Left hindlimb (tissue), 1 donor: ENCODE measurements at regions not wholly inside any gene's neighbourhood (a gene's known extent, or its start where the extent isn't known, plus 50 kb on each side); places are given as distances from the start of the nearest gene placed in this dataset.
"Not testable (repeated sequence)": the region's sequence is repeated elsewhere in the genome, so short reads cannot be mapped to it uniquely, and the experiment has no call there.

ENCODE experiments used
- DNase-seq: peaks from one replicate; pipeline ENCODE4 v3.0.0-alpha.2; 2018

GRCh38 chr16:87119748-87120147 lies 197.4 kb downstream of the C16orf95 start:
- no peak for DNase-seq

- DNase-seq: no peak
These were observed 195.4 kb downstream of the C16orf95 start for GRCh38 chr16:87121816-87122215.

- DNase-seq: no peak
These were observed 193.7 kb downstream of the C16orf95 start for GRCh38 chr16:87123356-87124001.

DNA sequence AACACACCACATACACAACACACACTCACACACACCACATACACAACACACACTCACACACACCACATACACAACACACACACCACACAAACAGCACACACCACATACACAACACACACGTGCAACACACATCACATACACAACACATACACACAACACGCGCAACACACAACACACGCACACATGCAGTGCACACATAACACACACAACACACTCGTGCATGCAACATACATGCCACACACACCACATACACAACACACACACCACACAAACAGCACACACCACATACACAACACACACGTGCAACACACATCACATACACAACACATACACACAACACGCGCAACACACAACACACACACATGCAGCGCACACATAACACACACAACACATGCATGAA lies 192.8 kb downstream of the C16orf95 start:
- not testable (repeated sequence) for DNase-seq

GRCh38 chr16:87125206-87126155 lies 191.7 kb downstream of the C16orf95 start:
- no peak for DNase-seq

DNA sequence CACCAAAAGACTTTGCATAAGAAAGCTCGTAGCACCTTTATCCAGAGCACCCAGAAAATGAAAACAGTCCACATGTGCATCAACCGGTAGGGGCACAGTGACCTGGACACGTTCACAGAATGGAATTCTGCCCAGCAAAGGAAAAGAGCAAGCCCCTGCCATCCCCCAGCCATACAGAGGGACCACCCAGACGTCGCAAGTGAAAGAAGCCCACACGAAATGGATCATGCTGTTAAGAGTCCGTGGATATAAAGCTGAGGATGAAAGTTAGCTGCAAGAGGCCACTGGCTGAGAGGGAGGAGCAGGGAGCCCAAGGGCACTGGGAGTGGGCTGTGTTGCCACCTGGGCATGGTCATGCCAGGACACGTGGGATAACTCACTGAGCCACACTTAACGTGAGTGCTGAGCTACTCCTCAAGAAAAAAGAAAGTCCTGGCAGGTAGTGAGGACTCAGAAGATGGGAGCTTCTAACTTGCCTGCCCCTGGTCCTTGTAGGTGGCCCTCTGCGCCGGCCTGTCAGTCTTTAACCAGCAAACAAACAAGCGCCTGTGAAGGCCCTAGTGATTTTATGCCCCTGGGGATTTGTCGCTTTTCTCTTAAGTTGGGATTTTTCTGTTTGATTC lies 190.7 kb downstream of the C16orf95 start:
- no peak for DNase-seq

DNA sequence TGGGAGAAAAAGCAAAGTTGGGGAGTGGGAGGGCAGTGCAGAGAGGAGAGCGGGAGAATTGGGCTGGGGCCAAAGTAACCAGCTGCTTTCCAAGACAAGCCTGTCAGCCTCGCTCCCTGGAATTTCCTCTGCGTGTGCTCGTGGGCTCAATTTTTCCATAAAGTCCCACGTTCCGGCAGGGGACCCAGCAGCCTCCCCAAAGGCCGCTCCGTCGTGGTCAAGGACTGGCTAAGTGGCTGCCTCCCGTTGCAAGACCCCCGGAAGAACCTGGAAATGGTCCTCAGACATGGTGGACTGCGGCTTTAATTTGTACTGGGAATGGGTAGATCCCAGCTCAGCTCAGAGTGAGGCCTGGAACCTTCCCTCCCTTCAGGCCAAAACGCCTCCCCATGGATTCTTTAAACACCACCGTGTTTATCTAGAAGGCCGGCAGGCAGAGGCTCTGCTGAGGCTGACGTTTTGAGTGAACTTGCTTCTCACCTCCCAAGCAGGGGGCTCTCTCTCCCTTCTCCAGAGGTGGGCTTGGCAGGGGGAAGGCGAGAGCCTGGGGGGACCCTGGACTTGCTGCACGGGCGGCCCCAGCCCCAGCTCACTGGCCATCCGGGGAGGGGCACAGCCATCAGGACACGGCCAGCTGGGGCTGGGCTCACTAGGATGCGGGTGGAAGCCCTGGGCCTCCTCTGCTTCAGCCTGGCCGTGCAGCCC lies 190.0 kb downstream of the C16orf95 start:
- peak; percentile 81 for DNase-seq

DNA sequence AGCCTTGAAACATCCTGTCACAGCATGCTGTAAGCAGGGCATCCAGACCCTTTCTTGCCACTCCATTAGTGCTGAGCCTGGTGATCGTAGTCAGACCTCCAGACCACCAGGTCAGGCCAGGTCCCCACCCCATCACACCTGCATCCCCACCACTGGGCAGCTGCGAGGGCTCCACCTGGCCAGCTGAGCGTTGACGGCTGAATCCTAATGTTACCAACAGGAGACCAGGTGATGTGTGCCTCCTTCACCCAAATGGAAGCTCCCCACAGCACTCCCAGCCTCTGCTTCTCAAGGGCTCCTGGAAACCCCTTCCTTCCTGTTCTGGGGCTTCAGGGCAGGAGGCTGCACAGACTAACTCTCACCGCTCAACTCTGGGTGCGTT lies 189.4 kb downstream of the C16orf95 start:
- DNase-seq: no peak

DNA sequence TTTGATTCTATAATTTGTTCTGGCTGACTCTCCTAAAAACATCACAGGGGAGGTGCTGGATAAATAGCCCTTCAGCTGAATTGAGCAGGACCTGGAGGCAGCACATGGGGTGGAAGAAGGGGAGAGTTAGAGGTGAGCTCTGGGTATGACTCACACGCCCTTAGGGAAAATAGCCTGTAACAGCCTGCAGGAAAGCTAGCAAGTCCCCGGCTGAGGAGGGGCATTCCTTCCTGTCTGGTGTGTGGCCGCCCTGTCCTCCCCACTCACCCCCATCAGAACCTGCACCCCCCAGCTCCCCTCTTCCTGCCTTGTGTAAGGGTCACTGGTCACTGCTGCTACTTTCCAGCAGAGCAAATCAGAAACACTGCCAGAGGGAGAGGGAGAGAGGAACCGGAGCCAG lies 187.4 kb downstream of the C16orf95 start:
- no peak for DNase-seq

DNA sequence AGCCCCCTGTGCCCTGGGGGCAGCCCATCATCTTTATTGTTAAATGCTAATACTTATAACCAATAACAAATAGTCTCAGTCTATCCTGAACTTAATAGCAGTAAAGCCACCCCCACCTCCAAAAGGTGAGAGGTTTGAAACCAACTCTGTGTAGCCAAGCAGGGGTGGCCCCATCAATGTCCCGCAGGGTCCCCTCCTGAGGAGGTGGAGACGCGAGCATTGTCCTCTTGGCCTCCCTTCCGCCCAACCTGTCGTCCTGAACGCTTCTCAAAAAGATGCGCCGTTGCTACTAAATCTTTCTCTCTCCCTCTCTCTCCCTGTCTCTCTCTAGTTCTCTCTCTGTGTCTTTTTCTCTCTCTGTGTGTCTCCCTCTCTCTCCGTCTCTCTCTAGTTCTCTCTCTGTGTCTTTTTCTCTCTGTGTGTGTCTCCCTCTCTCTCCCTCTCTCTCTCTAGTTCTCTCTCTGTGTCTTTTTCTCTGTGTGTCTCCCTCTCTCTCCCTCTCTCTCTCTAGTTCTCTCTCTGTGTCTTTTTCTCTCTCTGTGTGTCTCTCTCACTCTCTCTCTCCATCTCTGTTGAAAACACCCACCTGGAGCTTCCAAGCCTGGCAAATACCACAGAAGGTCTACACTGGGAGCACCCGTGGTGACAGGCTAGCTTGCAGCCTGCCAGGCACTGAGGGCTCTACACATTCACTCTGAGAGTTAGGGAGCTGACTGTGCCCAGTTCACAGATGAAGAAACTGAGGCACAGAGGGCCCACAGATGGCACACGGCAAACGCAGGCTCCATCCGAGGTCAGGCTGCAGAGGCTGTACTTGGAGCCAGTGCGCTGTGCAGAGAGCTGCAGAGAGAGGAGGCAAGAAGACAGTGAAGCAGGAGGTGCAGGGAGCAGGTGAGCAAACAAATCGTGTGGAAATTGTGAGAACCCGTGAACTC lies 185.9 kb downstream of the C16orf95 start:
- no peak for DNase-seq

DNA sequence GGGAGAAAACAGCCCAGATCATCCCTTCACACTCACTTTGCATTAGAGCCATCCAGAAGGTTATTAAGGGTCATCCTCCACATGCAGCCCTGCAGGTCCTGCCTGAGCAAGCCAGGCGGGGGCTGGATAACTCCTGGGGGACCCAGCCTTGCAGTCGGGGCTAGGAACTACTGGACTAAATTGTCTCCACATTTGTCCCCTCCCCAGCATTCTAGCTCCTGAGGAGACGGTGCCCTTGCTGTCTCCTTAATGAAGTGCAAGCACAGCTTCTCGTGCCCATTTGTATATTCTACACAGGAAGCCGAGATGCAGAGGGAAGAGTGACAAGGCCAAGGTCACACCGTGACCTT lies 185.2 kb downstream of the C16orf95 start:
- no peak for DNase-seq

GRCh38 chr16:87132361-87133014 lies 184.7 kb downstream of the C16orf95 start:
- DNase-seq: peak; percentile 56

DNA sequence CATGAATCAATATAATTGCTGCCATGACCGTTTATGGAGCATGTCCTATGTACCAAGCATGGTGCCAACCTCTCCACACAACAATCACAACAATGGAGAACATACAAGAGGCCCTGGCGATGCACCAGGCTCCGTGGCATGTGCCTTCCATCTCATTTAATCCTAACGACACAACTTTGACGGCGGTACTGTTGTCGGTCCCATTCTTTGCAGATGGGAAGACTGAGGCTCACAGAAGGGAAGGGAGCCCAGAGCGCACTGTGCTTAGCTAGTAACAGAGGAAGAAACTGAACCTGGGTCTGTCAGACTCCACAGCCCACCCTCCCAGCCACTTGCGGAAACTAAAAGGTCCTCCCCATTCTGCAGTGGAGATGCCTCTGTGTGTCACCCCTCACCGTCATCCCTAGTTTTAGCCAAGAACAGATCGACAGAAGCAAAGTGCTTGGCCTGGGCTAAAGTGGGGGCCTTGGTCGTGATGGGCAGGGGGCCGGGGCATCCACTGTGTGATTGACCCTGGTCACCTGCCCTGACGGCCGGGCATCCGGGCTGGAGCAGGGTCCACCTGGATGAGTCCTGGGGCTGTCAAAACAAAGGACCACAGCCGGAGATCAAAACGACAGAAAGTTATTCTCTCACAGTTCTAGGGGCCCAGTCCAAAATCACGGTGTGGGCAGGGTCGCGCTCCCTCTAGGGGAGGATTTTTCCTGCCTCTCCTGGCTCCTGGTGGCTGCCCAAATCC lies 183.9 kb downstream of the C16orf95 start:
- DNase-seq: no peak

GRCh38 chr16:87133966-87134627 lies 183.1 kb downstream of the C16orf95 start:
- DNase-seq: no peak

DNA sequence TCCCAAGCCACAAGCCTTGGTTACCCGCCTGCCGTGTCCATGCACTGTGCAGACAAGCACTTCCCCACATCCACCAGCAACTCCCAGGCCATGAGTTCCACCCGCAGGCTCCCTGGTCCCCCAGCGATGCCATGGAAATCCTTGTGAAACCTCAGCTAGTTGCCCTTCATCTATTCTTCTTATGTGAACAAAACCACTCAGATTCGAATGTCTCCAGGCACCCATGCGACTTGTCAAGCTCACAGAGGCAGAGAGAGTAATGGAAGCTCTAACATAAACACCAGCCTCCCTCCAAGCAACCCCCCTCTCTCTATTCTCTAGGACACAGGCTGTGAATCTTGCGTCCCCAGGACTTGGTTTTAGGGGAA lies 182.6 kb downstream of the C16orf95 start:
- DNase-seq: no peak

- DNase-seq: no peak
These were observed 181.8 kb downstream of the C16orf95 start for GRCh38 chr16:87135246-87136030.

DNA sequence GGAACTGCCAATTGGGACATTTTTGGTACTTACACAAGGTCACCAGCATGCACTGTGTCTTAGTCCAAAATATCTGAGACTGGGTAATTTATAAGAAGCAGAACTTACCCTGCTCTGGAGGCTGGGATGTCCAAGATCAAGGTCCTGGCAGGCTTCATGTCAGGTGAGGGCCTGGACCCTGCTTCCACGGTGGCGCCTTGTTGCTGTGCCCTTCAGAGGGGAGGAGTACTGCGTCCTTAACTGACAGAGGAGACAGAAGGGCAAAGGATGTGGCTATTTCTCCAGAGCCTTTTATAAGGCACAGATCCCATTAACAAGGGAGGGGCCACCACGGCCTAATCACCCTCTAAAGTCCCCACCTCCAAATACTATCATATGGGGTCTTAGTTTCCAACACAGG lies 178.9 kb downstream of the C16orf95 start:
- DNase-seq: no peak

- no peak for DNase-seq
These were observed 178.4 kb downstream of the C16orf95 start for GRCh38 chr16:87138738-87139267.
